GM12892 (cell line): ENCODE measurements at regions not wholly inside any gene's neighbourhood (a gene's known extent, or its start where the extent isn't known, plus 50 kb on each side); places are given as distances from the start of the nearest gene placed in this dataset.
"Not testable (repeated sequence)": the region's sequence is repeated elsewhere in the genome, so short reads cannot be mapped to it uniquely, and the experiment has no call there.

Experiments
- POLR2A ChIP-seq: IDR thresholded peaks from 2 replicates; pipeline ENCODE4 v1.6.1; 2011; ENCODE audit warnings: low read depth, low read length, control low read depth
- POLR2AphosphoS5 ChIP-seq: IDR thresholded peaks from 2 replicates; pipeline ENCODE4 v1.6.1; 2011; ENCODE audit warnings: low read depth, low read length, control low read depth
- TAF1 ChIP-seq: IDR thresholded peaks from 2 replicates; pipeline ENCODE4 v1.6.1; 2011; ENCODE audit warnings: low read depth, mild to moderate bottlenecking, control low read depth, low read length, borderline replicate concordance

GRCh38 chr2:111472844-111473403 lies 352.2 kb downstream of the BCL2L11 start:
- TF ChIP-seq TAF1, POLR2A, POLR2AphosphoS5: not testable (repeated sequence)
